ENCODE measurements at regions not wholly inside any gene's neighbourhood (a gene's known extent, or its start where the extent isn't known, plus 50 kb on each side); places are given as distances from the start of the nearest gene placed in this dataset.

DNA sequence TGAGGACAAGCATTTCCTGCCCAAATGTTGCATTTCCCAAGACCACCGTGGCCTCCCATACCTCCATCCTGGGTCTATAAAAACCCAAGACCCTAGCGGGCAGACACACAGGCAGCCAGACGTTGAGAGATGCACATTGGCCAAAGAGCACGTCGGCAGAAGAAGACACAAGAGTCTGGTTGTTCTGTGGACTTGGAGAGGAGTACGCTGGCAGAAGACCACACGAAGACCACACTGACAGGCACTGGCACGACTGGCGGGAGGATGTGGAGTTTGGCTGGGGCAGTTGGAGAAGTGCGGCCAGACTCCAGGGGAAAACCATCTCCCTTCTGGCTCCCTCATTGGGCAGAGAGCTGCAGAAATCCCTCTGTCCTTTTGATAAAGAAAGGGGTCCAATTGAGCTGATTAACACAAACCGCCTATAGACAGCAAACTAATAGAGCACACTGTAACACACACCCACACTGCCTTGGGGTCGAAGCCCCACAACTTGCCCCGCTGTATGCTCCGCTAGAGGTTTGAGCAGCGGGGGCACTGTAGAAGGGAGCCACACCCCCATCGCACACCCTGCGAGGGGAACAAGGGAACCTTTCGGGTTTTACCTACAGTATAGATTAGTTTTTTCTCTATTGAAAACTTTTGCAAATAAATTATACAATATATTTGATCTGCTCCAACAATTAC is 376.7 kb upstream of the KLHL4 start:
- TF ChIP-seq SIX5 (IDR thresholded peaks at IDR 0.05; ENCODE audit: low read depth, low read length) = no peak
- no peak for TF ChIP-seq SIN3A (conservative IDR thresholded peaks at IDR 0.05 in 1 of 2, IDR thresholded peaks at IDR 0.05 in 1 of 2; ENCODE audit: low read depth in 1 of 2, low read length in 2 of 2)
